ENCODE measurements at regions not wholly inside any gene's neighbourhood (a gene's known extent, or its start where the extent isn't known, plus 50 kb on each side); places are given as distances from the start of the nearest gene placed in this dataset.

- Histone ChIP-seq H3K9me2 (replicated peaks; ENCODE audit: control insufficient read depth, low read length) (no peaks in the 10 kb centered on the region), H4K20me1 (ENCODE audit: control insufficient read depth, insufficient read depth, low read depth, low read length) (no peaks in the 10 kb centered on the region), H3K27me3 (ENCODE audit: control insufficient read depth, low read length) (no peaks in the 10 kb centered on the region), H3K4me1 (ENCODE audit: control insufficient read depth, low read length) (no peaks in the 10 kb centered on the region), H3K36me3 (ENCODE audit: control insufficient read depth, low read length) (no peaks in the 10 kb centered on the region), H3K4me3 (ENCODE audit: low read length) (no peak overlapping the region), H3K79me2 (ENCODE audit: control insufficient read depth, low read length) (no peaks in the 10 kb centered on the region), H3K9me3 (ENCODE audit: control insufficient read depth, insufficient read depth, low read length) (peaks cover 6% of the 10 kb centered on the region; the same call in 1 of the 2 replicates), H3K4me2 (ENCODE audit: low read length) (no peak overlapping the region), H3K27ac (ENCODE audit: low read depth, low read length) (no peak overlapping the region), H3F3A (ENCODE audit: control insufficient read depth, insufficient read depth) (no peaks in the 10 kb centered on the region)
- no peak for TF ChIP-seq EZH2phosphoT487 (IDR thresholded peaks at IDR 0.05; ENCODE audit: borderline replicate concordance, low read length)
- no peak for TF ChIP-seq CTCF (IDR thresholded peaks at IDR 0.05; ENCODE audit: low read depth, low read length, poor library complexity, severe bottlenecking)
These were observed 1921.4 kb upstream of the PCDH20 start for GRCh38 chr13:63337041-63337440.

GRCh38 chr13:63336549-63336948 lies 1920.9 kb upstream of the PCDH20 start:
- peaks cover 6% of the 10 kb centered on the region; the same call in 1 of the 2 replicates for H3K9me3 ChIP-seq (ENCODE audit: control insufficient read depth, insufficient read depth, low read length)
- H3F3A ChIP-seq (ENCODE audit: control insufficient read depth, insufficient read depth) = no peaks in the 10 kb centered on the region
- TF ChIP-seq EZH2phosphoT487 (IDR thresholded peaks at IDR 0.05; ENCODE audit: borderline replicate concordance, low read length) (no peak), CTCF (IDR thresholded peaks at IDR 0.05; ENCODE audit: low read depth, low read length, poor library complexity, severe bottlenecking) (no peak)

GRCh38 chr13:63327584-63327983 lies 1911.9 kb upstream of the PCDH20 start:
- Histone ChIP-seq H3K4me1 (ENCODE audit: control insufficient read depth, low read length) (no peaks in the 10 kb centered on the region), H4K20me1 (ENCODE audit: control insufficient read depth, insufficient read depth, low read depth, low read length) (no peaks in the 10 kb centered on the region), H3F3A (ENCODE audit: control insufficient read depth, insufficient read depth) (no peaks in the 10 kb centered on the region), H3K9me3 (ENCODE audit: control insufficient read depth, insufficient read depth, low read length) (no peaks in the 10 kb centered on the region), H3K36me3 (ENCODE audit: control insufficient read depth, low read length) (no peaks in the 10 kb centered on the region), H3K79me2 (ENCODE audit: control insufficient read depth, low read length) (no peaks in the 10 kb centered on the region), H3K4me3 (ENCODE audit: low read length) (no peak overlapping the region), H3K27ac (ENCODE audit: low read depth, low read length) (no peak overlapping the region), H3K4me2 (ENCODE audit: low read length) (no peak overlapping the region), H3K9me2 (replicated peaks; ENCODE audit: control insufficient read depth, low read length) (no peaks in the 10 kb centered on the region), H3K27me3 (ENCODE audit: control insufficient read depth, low read length) (no peaks in the 10 kb centered on the region)
- no peak for TF ChIP-seq EZH2phosphoT487 (IDR thresholded peaks at IDR 0.05; ENCODE audit: borderline replicate concordance, low read length)
- no peak for TF ChIP-seq CTCF (IDR thresholded peaks at IDR 0.05; ENCODE audit: low read depth, low read length, poor library complexity, severe bottlenecking)

More at GRCh38 chr13:63336549-63336948, 1920.9 kb upstream of the PCDH20 start:
- H3K4me1 ChIP-seq (ENCODE audit: control insufficient read depth, low read length) = no peaks in the 10 kb centered on the region
- H3K4me3 ChIP-seq (ENCODE audit: low read length) = no peak overlapping the region
- H3K79me2 ChIP-seq (ENCODE audit: control insufficient read depth, low read length) = no peaks in the 10 kb centered on the region
- no peak overlapping the region for H3K27ac ChIP-seq (ENCODE audit: low read depth, low read length)
- no peaks in the 10 kb centered on the region for H4K20me1 ChIP-seq (ENCODE audit: control insufficient read depth, insufficient read depth, low read depth, low read length)
- H3K27me3 ChIP-seq (ENCODE audit: control insufficient read depth, low read length) = no peaks in the 10 kb centered on the region
- no peaks in the 10 kb centered on the region for H3K36me3 ChIP-seq (ENCODE audit: control insufficient read depth, low read length)
- H3K9me2 ChIP-seq (replicated peaks; ENCODE audit: control insufficient read depth, low read length) = no peaks in the 10 kb centered on the region
- H3K4me2 ChIP-seq (ENCODE audit: low read length) = no peak overlapping the region
